Brain microvascular endothelial cell (primary cell): ENCODE measurements at regions not wholly inside any gene's neighbourhood (a gene's known extent, or its start where the extent isn't known, plus 50 kb on each side); places are given as distances from the start of the nearest gene placed in this dataset.

Experiments
- DNase-seq: peaks from one replicate; pipeline ENCODE4 v3.0.0-alpha.2; 2020
- H3K27ac ChIP-seq: fragments of 250-450 bp; sonication (Bioruptor Pico); 2 replicates; pipeline ENCODE4 v1.5.1; 2020; ENCODE audit warnings: mild to moderate bottlenecking, moderate library complexity
- H3K27me3 ChIP-seq: fragments of 250-450 bp; sonication (Bioruptor Pico); replicated peaks from 2 replicates; pipeline ENCODE4 v1.5.1; 2020; ENCODE audit warnings: mild to moderate bottlenecking
- H3K36me3 ChIP-seq: fragments of 250-450 bp; sonication (Bioruptor Pico); replicated peaks from 2 replicates; pipeline ENCODE4 v1.5.1; 2020; ENCODE audit warnings: mild to moderate bottlenecking
- H3K4me3 ChIP-seq: 2 replicates; pipeline ENCODE4 v1.5.1; 2011; ENCODE audit warnings: low read depth, mild to moderate bottlenecking, control low read depth, low read length, moderate library complexity
- in situ Hi-C: cut with HindIII; loops from 2 replicates; pipeline ENCODE4 v1.10.0; 2017; ENCODE audit warnings: low sequenced_read_pairs, low pct_ligation_motif_present
- TF ChIP-seq, protein P1 (sequence below): IDR thresholded peaks from 2 replicates; pipeline ENCODE4 v1.5.1; 2011; ENCODE audit warnings: low read depth, mild to moderate bottlenecking, moderate library complexity, low read length, control low read depth, inconsistent platforms; ENCODE audit errors: missing control alignments

GRCh38 chr7:115763347-115763746 lies 267.2 kb downstream of the TFEC start:
- no peak overlapping the region for H3K4me3 ChIP-seq
- no peaks in the 10 kb centered on the region for H3K27me3 ChIP-seq
- H3K36me3 ChIP-seq, result no peaks in the 10 kb centered on the region
- in situ Hi-C loops, result no loop called here
- H3K27ac ChIP-seq, result no peak overlapping the region
- no peak for DNase-seq
- TF ChIP-seq, protein P1, sequence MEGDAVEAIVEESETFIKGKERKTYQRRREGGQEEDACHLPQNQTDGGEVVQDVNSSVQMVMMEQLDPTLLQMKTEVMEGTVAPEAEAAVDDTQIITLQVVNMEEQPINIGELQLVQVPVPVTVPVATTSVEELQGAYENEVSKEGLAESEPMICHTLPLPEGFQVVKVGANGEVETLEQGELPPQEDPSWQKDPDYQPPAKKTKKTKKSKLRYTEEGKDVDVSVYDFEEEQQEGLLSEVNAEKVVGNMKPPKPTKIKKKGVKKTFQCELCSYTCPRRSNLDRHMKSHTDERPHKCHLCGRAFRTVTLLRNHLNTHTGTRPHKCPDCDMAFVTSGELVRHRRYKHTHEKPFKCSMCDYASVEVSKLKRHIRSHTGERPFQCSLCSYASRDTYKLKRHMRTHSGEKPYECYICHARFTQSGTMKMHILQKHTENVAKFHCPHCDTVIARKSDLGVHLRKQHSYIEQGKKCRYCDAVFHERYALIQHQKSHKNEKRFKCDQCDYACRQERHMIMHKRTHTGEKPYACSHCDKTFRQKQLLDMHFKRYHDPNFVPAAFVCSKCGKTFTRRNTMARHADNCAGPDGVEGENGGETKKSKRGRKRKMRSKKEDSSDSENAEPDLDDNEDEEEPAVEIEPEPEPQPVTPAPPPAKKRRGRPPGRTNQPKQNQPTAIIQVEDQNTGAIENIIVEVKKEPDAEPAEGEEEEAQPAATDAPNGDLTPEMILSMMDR, result no peak

- H3K27ac ChIP-seq, result no peak overlapping the region
Observed at GRCh38 chr7:115758025-115758424, 272.5 kb downstream of the TFEC start.

GRCh38 chr7:115754226-115754625 lies 276.3 kb downstream of the TFEC start:
- Histone ChIP-seq H3K36me3 (no peaks in the 10 kb centered on the region), H3K27ac (no peak overlapping the region), H3K27me3 (no peaks in the 10 kb centered on the region), H3K4me3 (no peak overlapping the region)
- in situ Hi-C loops, result no loop called here
- no peak for DNase-seq
- TF ChIP-seq, protein P1, result no peak

More at GRCh38 chr7:115758025-115758424, 272.5 kb downstream of the TFEC start:
- Histone ChIP-seq H3K4me3 (no peak overlapping the region), H3K36me3 (no peaks in the 10 kb centered on the region), H3K27me3 (no peaks in the 10 kb centered on the region)
- in situ Hi-C loops, result no loop called here
- DNase-seq, result no peak
- TF ChIP-seq, protein P1, result no peak

DNA sequence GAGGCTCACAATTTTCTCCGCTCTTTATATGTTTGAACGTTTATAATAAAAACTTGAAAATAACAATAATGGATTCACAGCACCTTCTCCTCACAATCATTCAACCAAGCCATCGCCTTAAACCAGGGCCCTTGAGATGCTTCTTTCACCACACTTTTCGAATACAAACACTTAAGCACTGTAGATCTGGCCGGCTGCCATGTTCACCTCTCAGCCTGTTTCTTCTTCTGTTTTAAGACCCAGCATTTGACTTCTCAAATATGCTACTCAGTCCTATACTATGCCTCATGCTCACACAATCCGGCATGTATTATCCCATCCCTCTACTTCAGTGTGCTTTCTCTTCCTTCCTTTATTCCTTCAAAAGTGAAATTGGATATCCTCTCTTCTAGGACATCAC lies 280.6 kb downstream of the TFEC start:
- no peak for DNase-seq
- in situ Hi-C loops, result no loop called here
- TF ChIP-seq, protein P1, result no peak
- H3K27me3 ChIP-seq, result no peaks in the 10 kb centered on the region
- H3K27ac ChIP-seq, result no peak overlapping the region
- no peak overlapping the region for H3K4me3 ChIP-seq
- H3K36me3 ChIP-seq, result no peaks in the 10 kb centered on the region

DNA sequence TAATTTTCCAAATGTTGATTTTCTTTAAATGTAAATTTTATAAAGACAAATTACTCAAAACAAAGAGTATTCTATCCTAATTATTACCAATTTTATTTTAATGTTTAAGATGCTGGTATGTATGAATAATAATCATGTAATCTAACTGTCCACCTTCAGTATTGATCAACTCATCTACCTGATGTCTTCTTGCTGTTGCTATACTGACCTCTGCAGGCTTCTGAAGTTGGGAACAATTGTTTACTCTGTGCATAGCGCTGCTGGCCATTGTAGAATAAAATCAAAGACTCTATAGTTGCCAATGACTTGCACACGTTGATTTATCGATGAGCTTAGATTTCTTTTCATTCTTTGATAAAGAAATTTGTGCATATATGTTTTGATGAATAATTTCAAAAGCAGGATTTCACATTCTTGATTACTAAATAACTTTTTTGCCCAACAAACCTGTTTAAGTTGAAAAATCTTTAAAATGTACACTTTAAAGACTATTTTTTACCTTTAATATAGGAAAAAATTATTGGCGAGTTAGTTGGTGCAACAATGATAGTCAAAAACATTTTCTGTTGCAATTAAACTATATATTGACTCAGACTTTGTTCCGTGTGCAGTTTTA lies 282.3 kb downstream of the TFEC start:
- no peaks in the 10 kb centered on the region for H3K27me3 ChIP-seq
- in situ Hi-C loops, result no loop called here
- no peak overlapping the region for H3K4me3 ChIP-seq
- H3K36me3 ChIP-seq, result no peaks in the 10 kb centered on the region
- no peak overlapping the region for H3K27ac ChIP-seq
- DNase-seq, result no peak
- TF ChIP-seq, protein P1, result peak; percentile 55

- Histone ChIP-seq H3K27ac (no peak overlapping the region), H3K27me3 (no peaks in the 10 kb centered on the region), H3K4me3 (no peak overlapping the region), H3K36me3 (no peaks in the 10 kb centered on the region)
- in situ Hi-C loops, result no loop called here
- no peak for DNase-seq
- TF ChIP-seq, protein P1, result no peak
Observed at GRCh38 chr7:115747174-115747573, 283.4 kb downstream of the TFEC start.
